IPS-20b (cell line): ENCODE measurements at regions not wholly inside any gene's neighbourhood (a gene's known extent, or its start where the extent isn't known, plus 50 kb on each side); places are given as distances from the start of the nearest gene placed in this dataset.

ENCODE experiments used
- H3K27ac ChIP-seq: one replicate; pipeline ENCODE4 v1.5.1; 2013; ENCODE audit warnings: low read length
- H3K27me3 ChIP-seq: 2 replicates; pipeline ENCODE4 v1.6.1; 2013; ENCODE audit warnings: mild to moderate bottlenecking, low read length, inconsistent platforms; ENCODE audit not compliant: insufficient read depth
- H3K36me3 ChIP-seq: 2 replicates; pipeline ENCODE4 v1.6.1; 2013; ENCODE audit warnings: low read depth, mild to moderate bottlenecking, inconsistent platforms, low read length, moderate library complexity; ENCODE audit not compliant: insufficient read depth
- H3K4me1 ChIP-seq: 2 replicates; pipeline ENCODE4 v1.6.1; 2013; ENCODE audit warnings: mild to moderate bottlenecking, control low read depth, inconsistent platforms, low read length, moderate library complexity; ENCODE audit not compliant: insufficient read depth
- H3K4me3 ChIP-seq: 2 replicates; pipeline ENCODE4 v1.5.1; 2013; ENCODE audit warnings: mild to moderate bottlenecking, low read length, inconsistent platforms
- H3K9ac ChIP-seq: 2 replicates; pipeline ENCODE4 v1.6.1; 2013; ENCODE audit warnings: low read depth, mild to moderate bottlenecking, inconsistent platforms, low read length, moderate library complexity
- H3K9me3 ChIP-seq: 2 replicates; pipeline ENCODE4 v1.6.1; 2013; ENCODE audit warnings: mild to moderate bottlenecking, low read depth, low read length, inconsistent platforms; ENCODE audit not compliant: insufficient read depth

- no peaks in the 10 kb centered on the region for H3K9me3 ChIP-seq
- no peaks in the 10 kb centered on the region for H3K4me1 ChIP-seq
- H3K27me3 ChIP-seq, result no peaks in the 10 kb centered on the region
- no peak overlapping the region for H3K9ac ChIP-seq
- H3K36me3 ChIP-seq, result no peaks in the 10 kb centered on the region
- H3K27ac ChIP-seq, result no peak overlapping the region
- H3K4me3 ChIP-seq, result no peak overlapping the region
Observed at GRCh38 chrX:39381422-39381821, 580.2 kb downstream of the MID1IP1 start.

DNA sequence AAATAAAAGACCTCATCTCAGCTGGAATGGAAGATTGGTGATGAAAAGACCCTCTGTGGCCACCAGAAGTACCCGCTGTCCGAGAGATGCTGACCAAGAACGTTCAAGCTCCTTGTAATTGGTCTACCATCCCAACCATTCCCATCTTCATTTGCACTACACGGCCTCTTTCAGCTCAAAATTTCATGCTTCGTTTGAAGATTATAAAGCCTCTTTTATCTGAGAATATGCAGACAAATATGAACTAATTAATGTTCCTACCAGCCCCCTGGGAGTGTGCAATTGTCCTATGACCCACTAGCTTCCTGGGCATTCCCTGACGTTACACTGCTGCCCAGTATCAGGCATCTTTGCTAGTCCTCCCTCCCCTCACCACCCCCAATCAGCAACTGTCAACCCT is 583.7 kb downstream of the MID1IP1 start:
- no peaks in the 10 kb centered on the region for H3K4me1 ChIP-seq

DNA sequence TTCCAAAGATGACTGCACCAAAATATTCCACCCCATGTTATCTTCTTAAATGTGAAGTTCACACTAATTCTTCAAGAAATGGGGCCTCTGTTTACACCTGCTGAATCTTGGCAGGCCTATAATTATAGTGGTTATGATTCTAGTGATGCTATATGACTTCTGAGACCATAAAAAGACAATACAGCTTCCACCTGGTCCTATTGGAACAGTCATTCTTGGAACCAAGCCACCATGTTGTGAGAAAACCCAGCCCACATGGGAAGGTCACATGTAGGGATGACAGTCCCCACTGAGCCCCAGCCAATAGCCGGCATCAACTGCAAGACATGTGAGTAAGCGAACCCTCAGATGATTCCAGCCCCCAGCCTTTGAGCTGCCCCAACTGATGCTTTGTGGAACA is 587.5 kb downstream of the MID1IP1 start:
- Histone ChIP-seq H3K4me3 (no peak overlapping the region), H3K9me3 (no peaks in the 10 kb centered on the region), H3K27me3 (no peaks in the 10 kb centered on the region), H3K27ac (no peak overlapping the region), H3K36me3 (no peaks in the 10 kb centered on the region), H3K9ac (no peak overlapping the region), H3K4me1 (no peaks in the 10 kb centered on the region)

More for the DNA sequence above, 583.7 kb downstream of the MID1IP1 start:
- H3K9ac ChIP-seq, result no peak overlapping the region
- H3K27ac ChIP-seq, result no peak overlapping the region
- H3K36me3 ChIP-seq, result no peaks in the 10 kb centered on the region
- H3K27me3 ChIP-seq, result no peaks in the 10 kb centered on the region
- no peak overlapping the region for H3K4me3 ChIP-seq
- H3K9me3 ChIP-seq, result no peaks in the 10 kb centered on the region

GRCh38 chrX:39396358-39396995 is 595.2 kb downstream of the MID1IP1 start:
- H3K27ac ChIP-seq, result no peak overlapping the region
- peaks cover 4% of the 10 kb centered on the region; the same call in 1 of the 2 replicates for H3K4me1 ChIP-seq
- H3K27me3 ChIP-seq, result no peaks in the 10 kb centered on the region
- no peaks in the 10 kb centered on the region for H3K36me3 ChIP-seq
- no peak overlapping the region for H3K4me3 ChIP-seq
- no peak overlapping the region for H3K9ac ChIP-seq
- H3K9me3 ChIP-seq, result no peaks in the 10 kb centered on the region

DNA sequence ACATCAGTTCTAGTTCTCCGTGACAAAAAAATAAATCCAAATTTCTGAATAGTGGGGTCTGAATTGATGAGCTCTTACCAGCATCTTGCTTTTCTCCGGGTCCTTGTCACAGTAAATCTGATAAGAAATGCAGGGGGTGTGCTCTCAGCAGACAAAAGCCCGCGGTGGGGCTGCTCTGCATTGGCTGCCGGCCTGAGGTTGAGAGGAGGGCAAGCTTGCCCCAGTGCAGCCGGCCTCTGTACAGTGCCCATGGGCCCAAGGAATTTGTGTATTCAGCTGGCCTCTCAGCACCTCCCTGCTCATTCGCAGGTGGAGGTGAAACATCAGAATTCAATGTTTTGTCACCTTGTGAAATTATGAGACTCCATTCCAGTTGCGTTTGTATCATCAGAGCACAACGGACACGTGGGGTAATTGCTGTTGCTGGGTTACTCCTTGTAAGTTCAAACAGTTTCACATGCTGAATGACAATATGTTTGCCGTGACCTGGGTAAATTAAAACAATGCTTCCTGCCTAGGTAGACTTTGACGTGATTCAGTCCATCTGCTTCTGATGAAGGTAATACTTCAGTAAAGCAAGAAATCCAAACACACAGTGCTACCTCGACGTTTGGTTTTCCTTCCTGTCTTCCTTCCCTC is 596.4 kb downstream of the MID1IP1 start:
- Histone ChIP-seq H3K9me3 (no peaks in the 10 kb centered on the region), H3K9ac (no peak overlapping the region), H3K27ac (no peak overlapping the region), H3K36me3 (no peaks in the 10 kb centered on the region), H3K4me1 (peaks cover 4% of the 10 kb centered on the region; the same call in 1 of the 2 replicates), H3K4me3 (no peak overlapping the region), H3K27me3 (no peaks in the 10 kb centered on the region)

DNA sequence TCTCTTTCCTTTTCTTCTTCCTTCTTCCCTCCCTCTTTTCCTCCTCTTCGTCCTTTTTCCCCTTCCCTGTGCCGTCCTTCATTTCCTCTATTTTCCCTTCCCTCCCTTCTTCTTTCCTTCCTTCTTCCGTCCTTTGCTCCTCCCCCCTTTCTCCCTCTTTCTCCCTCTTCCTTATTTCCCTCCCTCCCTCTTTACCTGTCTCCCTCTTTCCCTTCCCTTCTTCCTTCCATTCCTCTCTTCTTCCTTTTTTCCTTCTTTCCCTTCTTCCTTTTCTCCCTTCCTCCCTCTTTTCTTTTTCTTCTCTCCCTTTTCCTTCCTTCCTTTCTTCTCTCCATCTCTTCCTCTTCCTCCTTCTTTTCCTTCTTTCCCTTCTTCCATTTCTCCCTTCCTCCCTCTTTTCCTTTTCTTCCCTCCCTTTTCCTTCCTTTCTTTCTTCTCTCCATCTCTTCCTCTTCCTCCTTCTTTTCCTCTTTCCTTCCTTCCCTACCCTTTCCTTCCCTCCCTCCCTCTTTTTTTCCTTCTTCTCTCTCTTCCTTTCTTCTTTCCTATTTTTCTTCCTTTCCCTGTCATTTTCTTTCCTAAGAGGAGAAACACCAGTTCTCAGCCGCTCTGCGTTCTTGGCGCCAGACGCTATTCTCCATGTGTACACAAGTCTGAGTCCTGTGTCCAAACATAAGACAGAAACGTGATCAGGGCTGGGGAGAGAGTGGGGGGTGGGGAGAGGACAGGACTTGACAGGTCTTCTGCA is 597.1 kb downstream of the MID1IP1 start:
- H3K9me3 ChIP-seq, result no peaks in the 10 kb centered on the region
- H3K4me1 ChIP-seq, result peaks cover 4% of the 10 kb centered on the region; the same call in 1 of the 2 replicates
- H3K9ac ChIP-seq, result no peak overlapping the region
- H3K27me3 ChIP-seq, result no peaks in the 10 kb centered on the region
- no peaks in the 10 kb centered on the region for H3K36me3 ChIP-seq
- H3K27ac ChIP-seq, result no peak overlapping the region
- no peak overlapping the region for H3K4me3 ChIP-seq

DNA sequence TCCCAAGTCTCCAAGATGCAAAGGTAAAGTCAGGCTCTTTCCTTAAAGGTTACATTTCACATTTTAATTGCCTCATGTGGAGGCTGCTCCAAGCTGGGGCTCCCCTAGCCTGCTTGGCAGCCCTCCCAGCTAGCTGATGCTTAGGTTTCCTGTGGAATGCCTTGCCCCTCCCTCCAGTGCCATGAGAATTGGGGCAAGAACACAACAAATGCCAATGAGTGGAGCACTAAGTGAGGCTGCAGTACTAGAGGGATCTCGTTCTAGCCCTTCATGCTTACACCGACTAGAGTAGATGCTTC is 597.7 kb downstream of the MID1IP1 start:
- Histone ChIP-seq H3K4me1 (peaks cover 4% of the 10 kb centered on the region; the same call in 1 of the 2 replicates), H3K27me3 (no peaks in the 10 kb centered on the region), H3K36me3 (no peaks in the 10 kb centered on the region), H3K4me3 (no peak overlapping the region), H3K9me3 (no peaks in the 10 kb centered on the region), H3K27ac (no peak overlapping the region), H3K9ac (no peak overlapping the region)

DNA sequence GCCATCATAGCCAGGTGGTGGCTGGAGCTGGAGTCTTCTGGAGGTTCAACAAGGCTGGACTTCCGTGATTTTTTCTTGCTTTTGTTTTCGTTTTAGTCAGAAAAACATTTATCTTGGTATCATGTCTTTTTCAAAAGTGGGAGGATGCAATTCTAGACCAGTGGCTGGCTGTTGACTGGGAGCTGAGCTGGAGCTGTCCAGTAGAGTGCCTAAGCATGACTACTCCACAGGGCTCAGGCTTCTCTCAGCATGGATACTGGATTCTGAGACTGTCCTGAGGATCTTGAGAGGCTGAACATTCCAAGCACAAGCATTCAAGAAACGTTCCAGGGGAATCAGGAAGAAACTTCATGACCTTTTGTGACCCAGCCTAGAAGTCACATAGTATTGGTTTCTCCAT is 598.1 kb downstream of the MID1IP1 start:
- Histone ChIP-seq H3K9me3 (no peaks in the 10 kb centered on the region), H3K9ac (no peak overlapping the region), H3K4me1 (peaks cover 4% of the 10 kb centered on the region; the same call in 1 of the 2 replicates), H3K27me3 (no peaks in the 10 kb centered on the region), H3K36me3 (no peaks in the 10 kb centered on the region), H3K4me3 (no peak overlapping the region), H3K27ac (no peak overlapping the region)

DNA sequence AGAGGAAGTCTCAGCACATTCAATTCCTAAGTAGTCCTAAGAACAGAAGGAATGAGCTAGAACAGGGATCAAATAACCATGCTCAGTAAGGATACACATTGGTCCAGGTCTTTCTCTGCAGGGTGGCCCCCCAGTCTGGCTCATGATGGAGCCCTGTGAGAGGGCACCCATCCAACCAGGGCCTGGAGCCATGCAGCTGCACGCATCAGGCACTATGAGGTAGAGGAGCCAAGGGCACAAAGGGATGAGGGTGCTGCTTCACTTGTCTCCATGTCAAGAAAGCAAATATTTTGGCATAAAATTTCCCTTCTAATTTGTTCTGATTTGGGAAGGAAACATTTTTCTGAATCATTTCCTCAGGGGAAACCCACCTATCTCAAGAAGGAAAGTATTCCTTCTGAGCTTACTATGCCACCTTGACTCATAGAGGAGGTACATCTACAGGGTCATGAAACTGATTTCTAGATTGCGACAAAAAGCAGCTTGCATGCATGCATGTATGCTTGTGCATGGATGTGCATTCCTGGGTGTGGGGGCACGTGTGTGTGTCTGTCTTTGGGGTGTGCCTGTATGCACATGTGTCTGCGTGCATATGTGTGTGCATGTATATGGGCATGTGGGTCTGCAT is 600.3 kb downstream of the MID1IP1 start:
- Histone ChIP-seq H3K27me3 (no peaks in the 10 kb centered on the region), H3K4me1 (peaks cover 4% of the 10 kb centered on the region; the same call in 1 of the 2 replicates), H3K4me3 (no peak overlapping the region), H3K36me3 (no peaks in the 10 kb centered on the region), H3K27ac (no peak overlapping the region), H3K9me3 (no peaks in the 10 kb centered on the region), H3K9ac (no peak overlapping the region)

DNA sequence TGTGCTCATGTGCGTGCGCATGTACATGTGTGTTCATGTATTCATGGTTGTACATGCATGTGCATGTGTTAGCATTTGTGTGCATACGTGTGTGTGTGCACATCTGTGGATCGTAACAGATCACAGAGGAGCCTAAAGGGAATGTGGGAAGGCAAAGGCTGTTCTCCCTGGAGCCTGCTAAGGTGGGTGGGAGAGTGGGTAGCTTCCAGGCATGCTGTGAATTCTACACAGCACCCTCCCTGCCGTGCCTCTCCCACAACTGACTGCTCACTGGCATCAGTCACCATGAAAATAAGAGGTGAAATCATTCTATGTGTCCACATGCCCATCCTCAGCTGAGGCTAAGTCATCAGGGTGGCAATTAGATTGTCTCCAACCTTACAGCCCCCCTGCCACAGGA is 600.9 kb downstream of the MID1IP1 start:
- no peaks in the 10 kb centered on the region for H3K9me3 ChIP-seq
- H3K27me3 ChIP-seq, result no peaks in the 10 kb centered on the region
- H3K4me3 ChIP-seq, result no peak overlapping the region
- H3K4me1 ChIP-seq, result peaks cover 4% of the 10 kb centered on the region; the same call in 1 of the 2 replicates
- H3K9ac ChIP-seq, result no peak overlapping the region
- no peaks in the 10 kb centered on the region for H3K36me3 ChIP-seq
- H3K27ac ChIP-seq, result no peak overlapping the region

DNA sequence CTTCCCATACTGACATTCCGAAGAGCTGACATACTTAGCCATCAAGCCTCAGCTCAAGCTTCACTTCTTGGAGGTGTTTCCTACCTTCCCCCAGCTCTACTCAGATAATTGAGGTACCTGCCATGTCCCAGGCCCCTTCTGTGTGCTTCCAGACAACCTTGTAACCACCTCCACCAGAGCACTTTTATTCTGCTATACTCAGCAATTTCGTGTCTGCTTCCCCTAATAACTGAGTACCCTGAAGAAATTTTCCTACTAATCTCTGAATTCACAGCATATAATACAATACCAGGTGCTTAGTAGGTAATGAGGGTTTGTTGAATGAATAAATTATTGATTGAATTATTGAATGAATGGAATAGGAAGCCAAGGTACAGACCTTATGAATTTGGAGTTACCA is 605.5 kb downstream of the MID1IP1 start:
- H3K9me3 ChIP-seq, result no peaks in the 10 kb centered on the region
- H3K9ac ChIP-seq, result no peak overlapping the region
- H3K36me3 ChIP-seq, result no peaks in the 10 kb centered on the region
- H3K27me3 ChIP-seq, result no peaks in the 10 kb centered on the region
- H3K27ac ChIP-seq, result no peak overlapping the region
- no peaks in the 10 kb centered on the region for H3K4me1 ChIP-seq
- no peak overlapping the region for H3K4me3 ChIP-seq
